Liver (tissue), 8 donors: ENCODE measurements at regions not wholly inside any gene's neighbourhood (a gene's known extent, or its start where the extent isn't known, plus 50 kb on each side); places are given as distances from the start of the nearest gene placed in this dataset.

Experiments used
- DNase-seq: peaks from one replicate; pipeline ENCODE4 v3.0.0-alpha.2; 2017; ENCODE audit warnings: low spot score
- H3K27ac ChIP-seq, 2 donors: one replicate each; pipeline ENCODE4 v1.7.0; 2013; ENCODE audit warnings: inconsistent platforms in 2 of 2, low read length in 2 of 2, control low read depth in 1 of 2, low read depth in 1 of 2, mild to moderate bottlenecking in 1 of 2
- H3K27me3 ChIP-seq, 4 donors: one replicate each; pipeline versions ENCODE4 v1.6.1 to v1.7.0; 2013; ENCODE audit warnings: low read length in 3 of 4, inconsistent platforms in 1 of 4, mild to moderate bottlenecking in 1 of 4, moderate library complexity in 1 of 4; ENCODE audit not compliant: control insufficient read depth in 4 of 4, insufficient read depth in 4 of 4
- H3K36me3 ChIP-seq, 4 donors: one replicate each; pipeline versions ENCODE4 v1.6.1 to v1.7.0; 2013; ENCODE audit warnings: low read length in 3 of 4, mild to moderate bottlenecking in 3 of 4, low read depth in 1 of 4, moderate library complexity in 1 of 4; ENCODE audit not compliant: control insufficient read depth in 4 of 4, insufficient read depth in 3 of 4
- H3K4me1 ChIP-seq, 4 donors: one replicate each; pipeline versions ENCODE4 v1.6.1 to v1.7.0; 2013; ENCODE audit warnings: low read length in 3 of 4, mild to moderate bottlenecking in 3 of 4, moderate library complexity in 1 of 4; ENCODE audit not compliant: control insufficient read depth in 4 of 4, insufficient read depth in 4 of 4
- H3K4me3 ChIP-seq, 3 donors: one replicate each; pipeline versions ENCODE4 v1.6.1 to v1.7.0; 2013; ENCODE audit warnings: low read length in 3 of 3, control low read depth in 1 of 3, low read depth in 1 of 3, mild to moderate bottlenecking in 1 of 3
- H3K9ac ChIP-seq, 2 donors: one replicate each; pipeline ENCODE4 v1.7.0; 2013; ENCODE audit warnings: low read length in 2 of 2, mild to moderate bottlenecking in 2 of 2, moderate library complexity in 2 of 2, control low read depth in 1 of 2, low read depth in 1 of 2
- H3K9me3 ChIP-seq, 4 donors: one replicate each; pipeline versions ENCODE4 v1.6.1 to v1.7.0; 2013; ENCODE audit warnings: low read length in 3 of 4; ENCODE audit not compliant: control insufficient read depth in 4 of 4
- ATF3 ChIP-seq: IDR thresholded peaks from 2 replicates; pipeline ENCODE4 v1.6.1; 2016; ENCODE audit warnings: antibody characterized with exemption
- CTCF ChIP-seq: fragments of 150-350 bp; IDR thresholded peaks from 2 replicates; pipeline ENCODE4 v1.5.1; 2017; ENCODE audit warnings: improper control_type of control experiment, low read depth, low read length; ENCODE audit not compliant: missing input control
- EGR1 ChIP-seq, 2 donors: IDR thresholded peaks; 2 replicates each; pipeline ENCODE4 v1.6.1; 2016 to 2018; ENCODE audit warnings: antibody characterized with exemption in 2 of 2, low read depth in 2 of 2
- FOXA1 ChIP-seq: IDR thresholded peaks from 2 replicates; pipeline ENCODE4 v1.6.1; 2016; ENCODE audit warnings: antibody characterized with exemption
- GABPA ChIP-seq, 2 donors: IDR thresholded peaks in 1 of 2; conservative IDR thresholded peaks in 1 of 2; 2 replicates each; pipeline ENCODE4 v1.6.1; 2016; ENCODE audit warnings: antibody characterized with exemption in 2 of 2, mild to moderate bottlenecking in 1 of 2, moderate library complexity in 1 of 2
- HNF4A ChIP-seq, 2 donors: conservative IDR thresholded peaks; 2 replicates each; pipeline ENCODE4 v1.6.1; 2016; ENCODE audit warnings: antibody characterized with exemption in 2 of 2, mild to moderate bottlenecking in 2 of 2
- HNF4G ChIP-seq: IDR thresholded peaks from 2 replicates; pipeline ENCODE4 v1.6.1; 2016; ENCODE audit warnings: antibody characterized with exemption
- JUND ChIP-seq, 2 donors: IDR thresholded peaks; 2 replicates each; pipeline ENCODE4 v1.6.1; 2016; ENCODE audit warnings: antibody characterized with exemption in 2 of 2
- MAX ChIP-seq: IDR thresholded peaks from 2 replicates; pipeline ENCODE4 v1.6.1; 2016; ENCODE audit warnings: antibody characterized with exemption
- RAD21 ChIP-seq, 2 donors: IDR thresholded peaks; 2 replicates each; pipeline ENCODE4 v1.6.1; 2016; ENCODE audit warnings: antibody characterized with exemption in 2 of 2, mild to moderate bottlenecking in 2 of 2
- REST ChIP-seq: IDR thresholded peaks from 2 replicates; pipeline ENCODE4 v1.6.1; 2016; ENCODE audit warnings: antibody characterized with exemption, mild to moderate bottlenecking
- RXRA ChIP-seq, 2 donors: IDR thresholded peaks; 2 replicates each; pipeline ENCODE4 v1.6.1; 2017 to 2018; ENCODE audit warnings: antibody characterized with exemption in 2 of 2, mild to moderate bottlenecking in 1 of 2
- SP1 ChIP-seq: IDR thresholded peaks from 2 replicates; pipeline ENCODE4 v1.6.1; 2018; ENCODE audit warnings: antibody characterized with exemption, mild to moderate bottlenecking
- TAF1 ChIP-seq: conservative IDR thresholded peaks from 2 replicates; pipeline ENCODE4 v1.6.1; 2016; ENCODE audit warnings: antibody characterized with exemption, mild to moderate bottlenecking
- YY1 ChIP-seq: IDR thresholded peaks from 2 replicates; pipeline ENCODE4 v1.6.1; 2016; ENCODE audit warnings: antibody characterized with exemption, mild to moderate bottlenecking
- WGBS: extraction: QIAGEN DNeasy Blood & Tissue Kit; methylation state at CpG from one replicate; pipeline ENCODE4 v1.1.7; 2013; 5-methylcytosine and 5-hydroxymethylcytosine counted together
- donor health status: healthy.
- donor health status: healthy.
- donor health status: healthy.
- donor health status: healthy.
- donor health status: healthy.

GRCh38 chr21:27581168-27581567, 614.3 kb upstream of the ADAMTS5 start (continued):
- TF ChIP-seq MAX = no peak

- H3K4me1 ChIP-seq = no peaks in the 10 kb centered on the region
- no peak overlapping the region for H3K9ac ChIP-seq
- no peaks in the 10 kb centered on the region for H3K36me3 ChIP-seq
- TF ChIP-seq CTCF (no peak), JUND (IDR thresholded peaks at IDR 0.05) (no peak), RXRA (IDR thresholded peaks at IDR 0.05) (no peak), RAD21 (IDR thresholded peaks at IDR 0.05) (no peak), ATF3 (no peak), FOXA1 (no peak), HNF4G (no peak), GABPA (IDR thresholded peaks at IDR 0.05 in 1 of 2, conservative IDR thresholded peaks at IDR 0.05 in 1 of 2) (no peak), YY1 (no peak)
- H3K27ac ChIP-seq = no peak overlapping the region
- no peak overlapping the region for H3K4me3 ChIP-seq
- DNase-seq = no peak
- 81% methylated on average over 1 of the region's 1 CpG for WGBS
- peaks cover 0 to 4% (median 0%) of the 10 kb centered on the region in 4 donors for H3K9me3 ChIP-seq
- H3K27me3 ChIP-seq = no peaks in the 10 kb centered on the region
These were observed 613.4 kb upstream of the ADAMTS5 start for GRCh38 chr21:27580276-27580675.

GRCh38 chr21:27578741-27579265, 611.9 kb upstream of the ADAMTS5 start:
- no peak overlapping the region for H3K27ac ChIP-seq
- TF ChIP-seq HNF4G = no peak
- DNase-seq = no peak
- H3K4me3 ChIP-seq = no peak overlapping the region
- no peak overlapping the region for H3K9ac ChIP-seq
- WGBS = 88% methylated on average over 6 of the region's 6 CpGs
- H3K9me3 ChIP-seq = peaks cover 0 to 4% (median 0%) of the 10 kb centered on the region in 4 donors
- H3K36me3 ChIP-seq = no peaks in the 10 kb centered on the region
- no peaks in the 10 kb centered on the region for H3K4me1 ChIP-seq
- H3K27me3 ChIP-seq = no peaks in the 10 kb centered on the region

- no peak overlapping the region for H3K27ac ChIP-seq
- H3K4me3 ChIP-seq = no peak overlapping the region
- no peaks in the 10 kb centered on the region for H3K9me3 ChIP-seq
- no peaks in the 10 kb centered on the region for H3K36me3 ChIP-seq
- H3K27me3 ChIP-seq = peaks cover 0 to 3% (median 0%) of the 10 kb centered on the region in 4 donors
- DNase-seq = no peak
- no peaks in the 10 kb centered on the region for H3K4me1 ChIP-seq
- 80% methylated on average over 2 of the region's 2 CpGs for WGBS
- no peak overlapping the region for H3K9ac ChIP-seq
- TF ChIP-seq TAF1 (no peak), ATF3 (no peak), HNF4G (no peak), REST (no peak), JUND (IDR thresholded peaks at IDR 0.05) (no peak), HNF4A (conservative IDR thresholded peaks at IDR 0.05) (no peak), GABPA (IDR thresholded peaks at IDR 0.05 in 1 of 2, conservative IDR thresholded peaks at IDR 0.05 in 1 of 2) (no peak), SP1 (no peak), EGR1 (IDR thresholded peaks at IDR 0.05; ENCODE audit: low read depth in 2 of 2) (no peak), CTCF (no peak)
These were observed 605.8 kb upstream of the ADAMTS5 start for GRCh38 chr21:27572696-27573095.
